Tibial nerve (tissue), 3 donors: ENCODE measurements at regions not wholly inside any gene's neighbourhood (a gene's known extent, or its start where the extent isn't known, plus 50 kb on each side); places are given as distances from the start of the nearest gene placed in this dataset.
"Not testable (repeated sequence)": the region's sequence is repeated elsewhere in the genome, so short reads cannot be mapped to it uniquely, and the experiment has no call there.

Source experiments
- CTCF ChIP-seq, 5 experiments: fragments of 200-600 bp in 3 of 5; fragments of 450-650 bp in 2 of 5; sonication (generic) in 3 of 5; IDR thresholded peaks; one replicate each; pipeline ENCODE4 v1.5.1; 2016 to 2019; ENCODE audit warnings: antibody characterized with exemption in 5 of 5, mild to moderate bottlenecking in 3 of 5, moderate library complexity in 2 of 5
- POLR2A ChIP-seq, 2 donors: fragments of 450-650 bp; IDR thresholded peaks; one replicate each; pipeline ENCODE4 v1.6.1; 2017; ENCODE audit warnings: antibody characterized with exemption in 2 of 2, mild to moderate bottlenecking in 2 of 2, moderate library complexity in 2 of 2

- not testable (repeated sequence) for TF ChIP-seq CTCF, POLR2A (IDR thresholded peaks at IDR 0.05)
Observed at GRCh38 chr5:21336478-21336877, 1348.5 kb upstream of the CDH18 start.
